H9 (cell line): ENCODE measurements at regions not wholly inside any gene's neighbourhood (a gene's known extent, or its start where the extent isn't known, plus 50 kb on each side); places are given as distances from the start of the nearest gene placed in this dataset.

Experiments
- DNase-seq: peaks from one replicate; pipeline ENCODE4 v3.0.0-alpha.2; 2017
- H2AFZ ChIP-seq: one replicate; pipeline ENCODE4 v1.6.1; 2013; ENCODE audit warnings: mild to moderate bottlenecking, low read length, control low read depth, moderate library complexity
- H2AK5ac ChIP-seq: 2 replicates; pipeline ENCODE4 v1.6.1; 2013; ENCODE audit warnings: low read length, control low read depth, mixed read lengths; ENCODE audit not compliant: insufficient read length
- H2BK120ac ChIP-seq: one replicate; pipeline ENCODE4 v1.6.1; 2013; ENCODE audit warnings: low read depth, mild to moderate bottlenecking, low read length, control low read depth, inconsistent platforms; ENCODE audit not compliant: poor library complexity, severe bottlenecking
- H2BK12ac ChIP-seq: 2 replicates; pipeline ENCODE4 v1.6.1; 2013; ENCODE audit warnings: low read length, control low read depth, mixed read lengths, low read depth; ENCODE audit not compliant: insufficient read length
- H2BK15ac ChIP-seq: 2 replicates; pipeline ENCODE4 v1.6.1; 2013; ENCODE audit warnings: low read depth, low read length, control low read depth
- H2BK20ac ChIP-seq: one replicate; pipeline ENCODE4 v1.6.1; 2013; ENCODE audit warnings: low read depth, mild to moderate bottlenecking, low read length, control low read depth, inconsistent platforms; ENCODE audit not compliant: poor library complexity, severe bottlenecking
- H2BK5ac ChIP-seq: 2 replicates; pipeline ENCODE4 v1.6.1; 2013; ENCODE audit warnings: low read length, control low read depth, mixed read lengths; ENCODE audit not compliant: insufficient read length
- H3K14ac ChIP-seq: 2 replicates; pipeline ENCODE4 v1.6.1; 2013; ENCODE audit warnings: low read length, control low read depth; ENCODE audit not compliant: insufficient read depth
- H3K18ac ChIP-seq: 2 replicates; pipeline ENCODE4 v1.6.1; 2013; ENCODE audit warnings: low read depth, mild to moderate bottlenecking, mixed read lengths, low read length, control low read depth; ENCODE audit not compliant: insufficient read length
- H3K23ac ChIP-seq: 2 replicates; pipeline ENCODE4 v1.6.1; 2013; ENCODE audit warnings: low read length, control low read depth, mixed read lengths, low read depth; ENCODE audit not compliant: insufficient read length
- H3K23me2 ChIP-seq: 2 replicates; pipeline ENCODE4 v1.6.1; 2013; ENCODE audit warnings: low read depth, mild to moderate bottlenecking, mixed read lengths, low read length, control low read depth; ENCODE audit not compliant: insufficient read length, poor library complexity, severe bottlenecking
- H3K27ac ChIP-seq: 2 replicates; pipeline ENCODE4 v1.5.1; 2013; ENCODE audit warnings: low read length, control low read depth, mixed read lengths, low read depth; ENCODE audit not compliant: insufficient read length
- H3K27me3 ChIP-seq: 2 replicates; pipeline ENCODE4 v1.6.1; 2013; ENCODE audit warnings: low read length, control low read depth, inconsistent platforms; ENCODE audit not compliant: insufficient read depth
- H3K4ac ChIP-seq: 2 replicates; pipeline ENCODE4 v1.6.1; 2013; ENCODE audit warnings: low read depth, mild to moderate bottlenecking, control low read depth, inconsistent platforms, low read length, moderate library complexity
- H3K4me1 ChIP-seq: 2 replicates; pipeline ENCODE4 v1.6.1; 2013; ENCODE audit warnings: low read length, control low read depth, inconsistent platforms; ENCODE audit not compliant: insufficient read depth
- H3K4me2 ChIP-seq: 2 replicates; pipeline ENCODE4 v1.6.1; 2013; ENCODE audit warnings: low read length, control low read depth, mixed read lengths; ENCODE audit not compliant: insufficient read length, insufficient read depth
- H3K56ac ChIP-seq: 2 replicates; pipeline ENCODE4 v1.6.1; 2013; ENCODE audit warnings: low read depth, mild to moderate bottlenecking, mixed read lengths, low read length, control low read depth; ENCODE audit not compliant: insufficient read length
- H3K79me1 ChIP-seq: 2 replicates; pipeline ENCODE4 v1.6.1; 2013; ENCODE audit warnings: low read depth, mild to moderate bottlenecking, moderate library complexity, low read length, control low read depth, inconsistent platforms; ENCODE audit not compliant: insufficient read depth, poor library complexity, severe bottlenecking
- H3K79me2 ChIP-seq: 2 replicates; pipeline ENCODE4 v1.6.1; 2013; ENCODE audit warnings: low read length, control low read depth, inconsistent platforms; ENCODE audit not compliant: insufficient read depth
- H3K9ac ChIP-seq: 2 replicates; pipeline ENCODE4 v1.6.1; 2013; ENCODE audit warnings: low read length, control low read depth, mixed read lengths; ENCODE audit not compliant: insufficient read length; ENCODE audit errors: extremely low read depth
- H3K9me3 ChIP-seq: one replicate; pipeline ENCODE4 v1.6.1; 2013; ENCODE audit warnings: low read depth, low read length, inconsistent platforms; ENCODE audit not compliant: control insufficient read depth
- H3T11ph ChIP-seq: one replicate; pipeline ENCODE4 v1.6.1; 2013; ENCODE audit warnings: mild to moderate bottlenecking, low read length, control low read depth, inconsistent platforms
- H4K20me1 ChIP-seq: one replicate; pipeline ENCODE4 v1.6.1; 2013; ENCODE audit not compliant: control insufficient read depth, insufficient read length, insufficient read depth
- H4K5ac ChIP-seq: 2 replicates; pipeline ENCODE4 v1.6.1; 2013; ENCODE audit warnings: low read depth, mild to moderate bottlenecking, mixed read lengths, low read length, control low read depth; ENCODE audit not compliant: insufficient read length
- H4K8ac ChIP-seq: replicated peaks from 2 replicates; pipeline ENCODE4 v1.6.1; 2013; ENCODE audit warnings: low read length, control low read depth, mixed read lengths, low read depth; ENCODE audit not compliant: insufficient read length
- H4K91ac ChIP-seq: 2 replicates; pipeline ENCODE4 v1.6.1; 2013; ENCODE audit warnings: low read depth, mild to moderate bottlenecking, moderate library complexity, mixed read lengths, low read length, control low read depth; ENCODE audit not compliant: insufficient read length
- H3K27ac Mint-ChIP-seq, 3 experiments: 2 replicates in 2 of 3; 3 replicates in 1 of 3; pipeline ENCODE4 v1.8.0; 2020 to 2021; ENCODE audit warnings: mixed read lengths in 3 of 3, mild to moderate bottlenecking in 1 of 3, moderate library complexity in 1 of 3
- H3K27me3 Mint-ChIP-seq: 2 replicates; pipeline ENCODE4 v1.8.0; 2021; ENCODE audit warnings: low read depth, mild to moderate bottlenecking, moderate library complexity, mixed read lengths
- H3K36me3 Mint-ChIP-seq, 3 experiments: 2 replicates in 2 of 3; 3 replicates in 1 of 3; pipeline ENCODE4 v1.8.0; 2020 to 2021; ENCODE audit warnings: low read depth in 3 of 3, mixed read lengths in 3 of 3; ENCODE audit not compliant: insufficient read depth in 1 of 3
- H3K4me1 Mint-ChIP-seq, 2 experiments: 2 replicates each; pipeline ENCODE4 v1.8.0; 2020; ENCODE audit warnings: mixed read lengths in 2 of 2
- H3K4me3 Mint-ChIP-seq, 2 experiments: 2 replicates in 1 of 2; 3 replicates in 1 of 2; pipeline ENCODE4 v1.8.0; 2020 to 2021; ENCODE audit warnings: mild to moderate bottlenecking in 2 of 2, mixed read lengths in 2 of 2, moderate library complexity in 1 of 2
- H3K9me3 Mint-ChIP-seq, 2 experiments: 2 replicates in 1 of 2; 3 replicates in 1 of 2; pipeline ENCODE4 v1.8.0; 2020; ENCODE audit warnings: mild to moderate bottlenecking in 2 of 2, mixed read lengths in 2 of 2, moderate library complexity in 1 of 2
- WGBS: extraction: QIAGEN DNeasy Blood & Tissue Kit; methylation state at CpG from one replicate; pipeline ENCODE4 v1.1.7; 2013; ENCODE audit warnings: missing lambda C conversion rate, low lambda C conversion rate, mixed read lengths; ENCODE audit not compliant: insufficient read length; ENCODE audit errors: extremely low coverage; 5-methylcytosine and 5-hydroxymethylcytosine counted together
- TF ChIP-seq, protein P1 (sequence below): fragments of 200-600 bp; sonication (generic); conservative IDR thresholded peaks from 3 replicates; pipeline ENCODE4 v1.8.0; 2021; ENCODE audit warnings: antibody characterized with exemption, mild to moderate bottlenecking

DNA sequence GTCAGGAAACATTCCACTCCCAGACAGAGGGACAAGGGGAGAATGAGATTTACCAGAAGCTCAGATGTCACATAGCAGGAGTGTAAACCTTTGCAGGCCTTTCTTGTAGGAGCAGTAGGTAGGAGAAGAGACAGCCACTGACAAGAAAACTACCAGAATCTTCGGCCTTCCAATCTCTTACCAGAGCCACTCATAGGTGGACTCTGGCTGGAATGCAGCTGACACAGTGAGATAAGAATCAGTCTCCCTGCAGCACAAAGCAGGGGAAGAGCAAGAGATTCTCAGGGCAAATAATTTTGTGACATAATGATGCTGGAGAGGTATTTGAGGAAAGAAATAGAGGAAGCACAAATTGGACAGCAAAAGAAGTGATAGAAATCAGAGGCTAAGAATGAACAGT, 1534.5 kb downstream of the DPP10 start:
- H3K14ac ChIP-seq: no peak overlapping the region
- H3K79me1 ChIP-seq: no peaks in the 10 kb centered on the region
- H3K4me2 ChIP-seq: no peak overlapping the region
- no peaks in the 10 kb centered on the region for H3K27me3 ChIP-seq
- no peak overlapping the region for H4K5ac ChIP-seq
- no peak overlapping the region for H3K18ac ChIP-seq
- no peak overlapping the region for H3T11ph ChIP-seq
- no peak overlapping the region for H2AFZ ChIP-seq
- no peaks in the 10 kb centered on the region for H3K9me3 ChIP-seq
- Mint-ChIP-seq H3K36me3 (peaks cover 0 to 12% (median 0%) of the 10 kb centered on the region in 3 experiments; a peak in 3 of 7 replicates), H3K4me1 (peaks cover 0 to 2% of the 10 kb centered on the region in 2 experiments; a peak in 2 of 4 replicates), H3K4me3 (no peak overlapping the region), H3K27me3 (no peaks in the 10 kb centered on the region), H3K9me3 (peaks cover 12% of the 10 kb centered on the region in 2 experiments), H3K27ac (no peak overlapping the region)
- H3K27ac ChIP-seq: no peak overlapping the region
- H3K4me1 ChIP-seq: no peaks in the 10 kb centered on the region; the same call in 1 of the 2 replicates
- no CpG with 5 or more reads among the region's 1 CpG for WGBS
- no peak overlapping the region for H3K9ac ChIP-seq
- H3K56ac ChIP-seq: no peak overlapping the region
- no peak overlapping the region for H3K23ac ChIP-seq
- TF ChIP-seq, protein P1, sequence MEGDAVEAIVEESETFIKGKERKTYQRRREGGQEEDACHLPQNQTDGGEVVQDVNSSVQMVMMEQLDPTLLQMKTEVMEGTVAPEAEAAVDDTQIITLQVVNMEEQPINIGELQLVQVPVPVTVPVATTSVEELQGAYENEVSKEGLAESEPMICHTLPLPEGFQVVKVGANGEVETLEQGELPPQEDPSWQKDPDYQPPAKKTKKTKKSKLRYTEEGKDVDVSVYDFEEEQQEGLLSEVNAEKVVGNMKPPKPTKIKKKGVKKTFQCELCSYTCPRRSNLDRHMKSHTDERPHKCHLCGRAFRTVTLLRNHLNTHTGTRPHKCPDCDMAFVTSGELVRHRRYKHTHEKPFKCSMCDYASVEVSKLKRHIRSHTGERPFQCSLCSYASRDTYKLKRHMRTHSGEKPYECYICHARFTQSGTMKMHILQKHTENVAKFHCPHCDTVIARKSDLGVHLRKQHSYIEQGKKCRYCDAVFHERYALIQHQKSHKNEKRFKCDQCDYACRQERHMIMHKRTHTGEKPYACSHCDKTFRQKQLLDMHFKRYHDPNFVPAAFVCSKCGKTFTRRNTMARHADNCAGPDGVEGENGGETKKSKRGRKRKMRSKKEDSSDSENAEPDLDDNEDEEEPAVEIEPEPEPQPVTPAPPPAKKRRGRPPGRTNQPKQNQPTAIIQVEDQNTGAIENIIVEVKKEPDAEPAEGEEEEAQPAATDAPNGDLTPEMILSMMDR: no peak
- DNase-seq: no peak
- no peaks in the 10 kb centered on the region for H3K23me2 ChIP-seq
- no peak overlapping the region for H2BK15ac ChIP-seq
- H4K20me1 ChIP-seq: no peaks in the 10 kb centered on the region
- H2BK120ac ChIP-seq: no peak overlapping the region
- no peak overlapping the region for H4K91ac ChIP-seq
- H4K8ac ChIP-seq: no peak overlapping the region
- H2BK12ac ChIP-seq: no peak overlapping the region
- no peak overlapping the region for H2BK20ac ChIP-seq
- H2BK5ac ChIP-seq: no peak overlapping the region
- H3K79me2 ChIP-seq: no peaks in the 10 kb centered on the region
- no peak overlapping the region for H2AK5ac ChIP-seq
- no peak overlapping the region for H3K4ac ChIP-seq
